Retina (tissue), 1 donor: ENCODE measurements at regions not wholly inside any gene's neighbourhood (a gene's known extent, or its start where the extent isn't known, plus 50 kb on each side); places are given as distances from the start of the nearest gene placed in this dataset.
"Not testable (repeated sequence)": the region's sequence is repeated elsewhere in the genome, so short reads cannot be mapped to it uniquely, and the experiment has no call there.

Experiments
- DNase-seq: peaks from one replicate; pipeline ENCODE4 v3.0.0-alpha.2; 2016

DNA sequence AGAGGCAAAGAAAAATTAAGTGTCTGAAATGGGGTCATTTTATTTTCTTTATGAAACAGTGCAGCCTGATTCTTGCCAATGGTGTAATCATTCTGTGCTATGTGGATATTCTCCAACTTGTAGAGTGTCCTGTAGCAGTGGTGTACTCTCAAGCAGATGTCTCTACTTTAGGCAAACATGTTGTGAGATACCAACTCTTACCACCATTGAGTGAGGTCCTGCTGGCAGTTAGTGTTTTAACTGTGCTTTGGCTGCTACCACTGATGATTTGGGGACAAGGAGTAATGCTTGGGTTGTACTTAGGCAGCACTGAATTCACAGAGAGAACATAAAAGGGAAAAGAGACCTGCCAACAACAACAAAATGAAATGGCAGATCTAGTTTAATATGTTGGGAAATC is 122.5 kb downstream of the APIP start:
- no peak for DNase-seq

DNA sequence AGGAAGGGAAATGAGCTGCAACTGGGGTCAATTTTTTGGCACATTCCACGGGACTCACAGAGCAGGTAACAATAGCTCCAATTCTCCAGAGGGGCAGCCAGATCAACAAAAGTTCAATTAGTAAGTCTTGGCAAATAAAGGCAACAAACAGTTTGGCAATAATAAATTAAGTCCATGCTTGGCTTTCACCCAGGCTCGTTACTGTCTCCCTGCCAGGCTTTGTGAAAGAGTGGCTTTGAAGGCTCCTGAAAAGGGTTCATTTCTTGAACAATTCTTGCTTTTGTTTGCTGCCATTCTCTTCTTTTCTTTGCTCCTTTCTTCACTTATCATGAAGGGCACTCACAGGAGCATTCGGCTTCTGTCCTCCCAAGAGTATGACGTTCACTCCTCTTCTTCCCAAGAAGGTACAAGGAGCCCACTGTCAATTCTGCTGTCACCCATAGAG is 123.3 kb downstream of the APIP start:
- no peak for DNase-seq

DNA sequence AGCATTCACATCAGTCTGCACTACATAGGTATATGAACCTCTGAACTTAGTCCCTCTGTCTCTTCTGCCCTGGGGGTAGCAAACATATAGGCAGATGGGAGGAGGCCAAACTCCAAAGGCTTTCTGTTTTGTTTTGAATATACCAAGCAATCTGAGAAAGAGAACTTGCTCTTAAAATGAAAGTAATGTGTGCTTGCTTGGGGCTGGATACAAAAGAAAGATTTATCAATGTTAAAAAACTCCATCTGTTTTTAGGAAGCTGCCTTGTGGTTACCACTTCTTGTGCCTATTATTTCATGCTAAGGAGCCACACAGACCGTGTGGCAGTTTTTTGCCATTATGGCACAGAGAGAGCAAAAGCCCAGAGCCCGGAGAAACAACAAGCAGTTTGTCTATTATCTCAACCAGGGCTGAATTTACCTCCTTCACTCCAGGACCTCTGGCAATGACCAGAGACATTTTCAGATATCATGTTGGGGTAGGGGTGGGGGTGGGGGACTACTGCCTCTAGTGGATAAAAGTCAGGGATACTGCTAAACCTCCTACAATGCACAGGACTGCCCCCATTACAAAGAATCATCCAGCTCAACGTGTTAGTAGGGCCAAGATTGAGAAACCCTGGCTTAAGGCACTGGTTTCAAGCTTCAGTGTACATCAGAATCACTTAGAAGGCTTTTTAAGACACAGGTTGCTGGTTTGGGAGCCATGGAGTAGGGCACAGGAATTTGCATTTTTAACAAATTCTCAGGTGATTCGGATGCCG is 124.2 kb downstream of the APIP start:
- DNase-seq, result no peak

DNA sequence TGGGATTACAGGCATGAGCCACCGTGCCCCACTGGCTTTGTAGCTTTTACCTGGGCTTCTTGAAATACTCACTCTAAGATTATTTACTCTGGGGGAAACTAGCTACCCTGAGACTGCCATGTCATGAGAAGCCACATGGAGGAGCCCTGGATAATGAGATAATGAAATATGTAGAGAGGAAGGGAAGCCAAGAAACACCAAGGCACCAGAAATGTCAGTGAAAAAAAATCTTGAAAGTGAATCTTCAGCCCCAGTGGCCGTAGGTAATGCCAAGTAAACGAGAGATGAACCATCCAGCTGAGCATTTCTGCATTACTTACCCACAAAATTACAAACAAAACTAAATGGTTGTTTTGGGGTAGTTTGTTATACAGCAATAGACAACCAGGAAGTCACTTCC is 125.6 kb downstream of the APIP start:
- DNase-seq, result no peak

DNA sequence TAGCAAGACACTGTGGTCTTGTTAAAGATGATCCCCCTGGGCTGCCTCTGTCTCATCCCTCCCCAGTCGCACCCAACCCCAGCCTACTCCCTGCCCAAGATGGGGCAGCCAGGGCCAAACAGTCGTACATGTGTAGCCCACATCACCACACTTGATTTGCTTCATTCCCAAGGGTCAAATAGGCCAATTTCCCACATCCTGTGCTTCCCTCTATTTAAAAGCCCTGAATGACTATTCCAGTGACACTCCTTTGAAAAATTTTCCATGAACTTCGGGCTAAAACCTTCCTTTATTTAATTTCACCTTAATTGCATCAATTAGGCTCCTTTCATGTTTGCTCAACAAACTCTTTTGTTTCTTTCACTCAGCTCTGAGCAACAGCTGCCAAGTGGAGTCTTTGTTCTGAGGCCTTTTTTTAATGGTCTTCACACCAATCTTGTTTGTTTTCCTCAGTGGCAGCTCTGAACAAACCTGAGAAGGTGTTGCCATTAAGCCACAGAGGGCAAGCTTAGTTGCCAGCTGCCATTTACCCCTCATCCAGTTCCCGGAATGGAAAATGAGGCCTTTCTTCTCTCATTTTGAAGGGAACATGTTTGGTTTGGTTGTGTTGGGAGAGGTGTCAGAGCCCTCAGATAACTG is 126.9 kb downstream of the APIP start:
- no peak for DNase-seq

DNA sequence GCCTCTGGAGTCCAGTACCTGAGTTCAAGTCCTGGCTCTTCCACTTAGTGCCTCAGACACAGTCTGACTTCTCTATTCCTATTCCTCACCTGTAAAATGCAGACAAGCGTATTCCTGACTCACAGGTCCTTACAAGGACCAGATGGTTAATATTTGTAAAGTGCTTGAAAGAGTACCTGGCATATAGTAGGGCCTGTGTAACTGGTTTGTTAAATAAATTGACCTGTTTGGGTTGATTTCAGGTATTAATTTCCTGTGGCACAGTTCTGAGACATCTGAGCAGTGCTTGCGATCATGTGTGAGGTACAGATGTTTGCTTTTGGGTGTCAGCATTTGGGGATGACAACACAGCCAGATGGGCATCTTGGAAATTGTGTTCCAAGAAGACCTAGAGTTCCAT is 127.5 kb downstream of the APIP start:
- DNase-seq, result no peak

DNA sequence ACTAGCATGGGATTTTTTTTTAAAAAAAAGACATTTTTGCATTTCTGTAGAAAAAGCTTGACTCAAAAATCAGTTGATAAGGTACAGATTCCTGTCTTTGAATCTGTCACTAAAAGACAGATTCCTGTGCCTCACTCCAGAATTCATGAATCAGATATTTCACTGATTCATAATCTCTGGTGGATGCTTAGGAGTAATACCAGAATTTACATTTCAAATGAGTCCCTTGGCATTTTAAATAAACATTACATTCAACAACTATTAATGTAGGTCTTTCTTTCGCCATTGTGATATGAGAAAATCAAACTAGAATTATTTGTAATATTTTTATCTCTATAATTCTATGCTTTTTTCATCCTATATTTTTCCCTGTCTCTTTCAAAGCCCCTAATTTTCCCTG is 128.3 kb downstream of the APIP start:
- DNase-seq, result no peak

DNA sequence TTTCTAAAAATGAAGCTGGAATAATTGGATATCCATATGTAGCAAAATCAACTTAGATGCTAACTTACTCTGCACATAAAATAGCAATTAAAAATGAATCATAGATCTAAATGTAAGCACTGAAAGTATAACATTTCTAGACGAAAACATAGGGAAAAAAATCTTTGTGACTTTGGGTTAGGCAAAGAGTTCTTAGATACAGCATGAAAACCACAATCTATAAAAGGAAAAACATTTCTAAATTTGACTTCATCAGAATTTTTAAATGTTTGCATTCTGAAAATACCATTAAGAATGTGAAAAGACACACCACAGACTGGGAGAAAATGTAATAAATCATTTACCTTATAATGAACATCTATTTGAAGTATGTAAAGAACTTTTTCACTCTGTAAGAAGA is 128.8 kb downstream of the APIP start:
- DNase-seq, result no peak

DNA sequence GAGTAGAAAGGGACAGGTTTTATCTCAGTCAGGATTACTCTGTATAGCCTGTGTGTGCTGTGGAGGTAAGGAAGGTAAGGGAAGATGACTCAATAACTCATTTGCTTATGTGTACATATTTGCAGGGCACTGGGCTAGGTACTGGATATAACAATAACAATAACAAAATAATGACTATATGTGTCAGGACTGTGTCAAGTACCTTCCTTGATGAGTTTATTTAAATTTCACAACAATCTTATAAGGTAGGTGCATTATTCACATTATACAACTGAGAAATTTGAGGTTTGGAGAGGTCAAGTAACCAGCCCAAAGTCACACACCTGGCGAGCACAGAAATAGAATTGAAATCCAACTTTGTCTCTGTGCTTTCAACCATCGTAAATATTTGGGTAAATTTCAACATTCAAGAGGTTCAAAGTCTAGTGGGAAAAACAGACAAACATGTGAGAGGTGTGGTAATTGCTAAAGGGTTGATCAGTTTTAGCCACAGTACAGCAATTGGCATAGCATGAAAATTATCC is 131.8 kb downstream of the APIP start:
- DNase-seq, result no peak

DNA sequence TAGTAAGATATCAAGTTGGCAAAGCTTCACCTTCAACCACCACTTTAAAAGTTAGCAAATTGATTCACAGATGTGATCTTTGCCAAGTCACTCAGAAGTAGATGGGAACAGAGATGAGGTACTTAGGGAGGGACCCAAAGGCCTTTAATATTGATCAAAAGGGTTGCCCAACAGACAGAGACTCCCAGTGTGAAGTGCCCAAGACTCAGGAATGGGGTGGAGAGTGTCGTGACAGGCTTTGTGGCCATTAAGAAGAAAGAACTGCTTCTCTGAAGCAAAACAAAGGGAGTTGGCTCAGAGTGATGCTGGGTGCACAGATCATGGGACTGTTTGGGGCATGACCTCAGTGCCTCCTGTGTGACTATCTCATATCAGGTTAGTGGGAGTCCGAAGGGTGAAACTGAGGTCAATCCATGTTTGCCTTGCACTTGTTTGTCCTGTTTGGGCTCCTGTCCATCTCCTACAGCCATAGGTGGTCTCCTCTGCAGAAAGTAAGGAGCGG is 132.3 kb downstream of the APIP start:
- no peak for DNase-seq

DNA sequence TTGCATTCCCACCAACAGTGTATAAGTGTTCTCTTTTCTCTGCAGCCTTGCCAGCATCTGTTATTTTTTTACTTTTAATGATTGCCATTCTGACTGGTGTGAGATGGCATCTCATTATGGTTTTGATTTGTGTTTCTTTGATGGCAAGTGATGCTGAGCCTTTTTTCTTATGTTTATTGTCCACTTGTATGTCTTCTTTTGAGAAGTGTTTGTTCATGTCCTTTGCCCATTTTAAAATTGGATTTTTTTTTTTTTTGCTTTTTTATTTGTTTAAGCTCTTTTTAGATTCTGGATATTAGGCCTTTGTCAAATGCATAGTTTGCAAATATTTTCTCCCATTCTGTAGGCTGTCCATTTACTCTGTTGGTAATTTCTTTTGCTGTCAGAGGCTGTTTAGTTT is 134.4 kb downstream of the APIP start:
- not testable (repeated sequence) for DNase-seq

DNA sequence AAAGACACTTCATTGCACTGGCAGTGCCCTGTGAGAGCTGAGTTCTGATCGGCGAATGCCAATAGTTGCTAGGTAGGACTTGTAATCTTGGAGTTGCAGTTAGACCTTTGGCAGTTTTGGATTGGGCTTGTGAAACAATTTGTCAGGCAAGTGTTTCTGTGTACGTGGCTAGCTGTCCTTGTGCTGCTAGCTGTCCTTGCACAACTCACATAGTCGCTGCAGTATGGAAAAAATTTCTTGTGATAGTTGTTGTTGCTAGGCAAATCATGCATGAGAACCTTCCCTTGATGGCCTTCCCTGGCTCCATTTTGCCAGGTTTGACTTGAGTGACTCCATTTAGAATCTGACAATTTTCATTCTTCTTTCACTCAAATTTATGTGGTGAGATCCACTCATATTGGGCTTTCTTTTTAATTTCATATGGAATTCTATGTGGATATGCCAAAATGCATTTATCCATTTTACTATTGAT is 140.7 kb downstream of the APIP start:
- no peak for DNase-seq

DNA sequence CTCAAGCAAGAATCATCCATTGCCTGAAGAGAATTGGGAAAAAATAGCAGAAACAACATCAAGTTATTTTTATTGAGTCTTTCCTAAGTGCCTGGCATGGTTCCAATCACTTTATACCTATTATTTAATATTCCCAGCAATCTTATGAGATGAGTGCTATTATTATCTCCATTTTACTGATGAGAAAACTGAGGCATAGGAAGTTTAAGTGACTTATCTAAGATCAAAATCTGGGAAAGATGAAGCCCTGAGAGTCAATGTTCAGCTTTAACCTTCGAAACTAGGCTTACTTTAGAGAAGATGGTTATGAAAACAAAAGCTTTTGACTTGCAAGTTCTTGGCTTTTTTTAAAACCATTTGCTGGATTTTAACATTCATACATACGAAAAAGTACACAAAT is 141.6 kb downstream of the APIP start:
- no peak for DNase-seq

DNA sequence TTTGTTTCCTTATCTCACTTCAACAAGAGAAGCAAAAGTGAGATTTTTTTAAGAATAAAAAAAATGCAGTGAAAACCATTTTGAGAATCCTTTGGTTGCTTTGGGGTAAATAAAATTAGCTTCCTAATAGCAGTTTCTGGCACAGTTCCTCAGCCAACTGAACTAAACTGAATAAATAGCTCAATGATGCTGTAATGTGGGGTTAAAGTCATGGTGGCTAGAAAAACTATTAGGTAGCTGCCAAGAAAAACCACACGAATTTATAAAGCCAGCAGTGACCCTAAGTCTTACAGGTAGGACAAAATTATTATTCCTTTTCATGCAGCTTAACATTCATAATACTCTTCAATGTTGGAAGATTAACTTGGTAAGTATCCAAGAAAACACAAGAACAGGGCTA is 142.4 kb downstream of the APIP start:
- no peak for DNase-seq

DNA sequence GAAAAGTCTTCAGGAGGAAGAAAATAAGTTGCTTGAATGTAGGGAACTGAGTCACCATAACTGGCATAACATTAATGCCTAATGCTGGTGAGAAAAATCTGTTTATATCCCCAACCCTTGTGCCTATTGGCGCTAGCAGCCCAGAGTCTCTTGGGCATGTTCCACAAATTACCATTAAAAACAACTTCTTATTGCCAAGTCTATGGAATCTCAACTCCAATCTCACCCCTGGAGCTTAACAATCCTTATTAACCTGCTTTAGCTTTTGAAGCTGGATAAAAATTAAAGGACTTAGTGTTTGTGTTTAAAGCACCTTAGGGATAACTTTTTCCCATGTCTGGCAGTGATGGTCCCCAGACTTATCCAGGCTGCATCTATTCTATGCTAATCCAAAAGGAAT is 143.0 kb downstream of the APIP start:
- DNase-seq, result no peak

DNA sequence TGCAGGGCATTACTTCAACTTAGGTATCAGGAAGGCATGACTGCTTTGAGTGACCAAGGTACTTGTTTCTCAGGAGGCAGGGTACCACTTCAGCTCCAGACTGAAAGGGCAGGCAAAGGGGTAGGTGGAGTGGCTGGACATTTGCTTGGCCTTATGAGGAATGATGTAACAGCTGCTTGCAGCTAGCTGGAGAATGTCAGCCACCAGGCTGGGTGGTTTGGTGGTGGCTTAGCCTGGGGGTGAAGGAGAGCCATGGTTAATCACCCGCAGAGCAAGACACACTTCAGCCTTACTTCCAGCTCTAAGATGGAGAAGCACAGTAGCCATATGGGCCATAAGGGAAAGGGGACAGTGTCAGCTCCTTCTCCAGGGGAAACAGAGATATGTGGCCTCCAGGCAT is 146.1 kb downstream of the APIP start:
- DNase-seq, result no peak

DNA sequence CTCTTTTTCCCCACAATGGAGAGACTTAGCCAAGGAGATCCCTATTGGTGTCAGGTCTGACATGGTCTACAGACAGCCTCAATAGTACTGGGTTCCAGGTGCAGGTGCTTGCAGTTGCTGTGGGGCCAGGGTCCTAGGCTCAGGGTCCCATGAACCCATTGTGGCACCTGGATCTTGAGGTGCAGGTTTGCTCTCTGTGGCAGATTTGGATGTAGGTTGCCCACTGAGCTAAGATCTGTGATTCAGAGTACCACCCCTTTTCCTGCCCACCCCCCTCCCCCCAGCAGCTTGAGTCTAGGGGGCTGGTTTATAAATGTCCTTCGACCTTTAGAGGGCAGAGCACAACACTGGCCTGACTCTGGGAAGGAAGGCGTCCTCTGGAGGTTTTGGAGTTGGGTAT is 147.0 kb downstream of the APIP start:
- DNase-seq, result no peak

DNA sequence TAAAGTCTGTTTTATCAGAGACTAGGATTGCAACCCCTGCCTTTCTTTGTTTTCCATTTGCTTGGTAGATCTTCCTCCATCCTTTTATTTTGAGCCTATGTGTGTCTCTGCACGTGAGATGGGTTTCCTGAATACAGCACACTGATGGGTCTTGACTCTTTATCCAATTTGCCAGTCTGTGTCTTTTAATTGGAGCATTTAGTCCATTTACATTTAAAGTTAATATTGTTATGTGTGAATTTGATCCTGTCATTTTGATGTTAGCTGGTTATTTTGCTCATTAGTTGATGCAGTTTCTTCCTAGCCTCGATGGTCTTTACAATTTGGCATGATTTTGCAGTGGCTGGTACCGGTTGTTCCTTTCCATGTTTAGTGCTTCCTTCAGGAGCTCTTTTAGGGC is 141.7 kb downstream of the EHF start:
- not testable (repeated sequence) for DNase-seq

DNA sequence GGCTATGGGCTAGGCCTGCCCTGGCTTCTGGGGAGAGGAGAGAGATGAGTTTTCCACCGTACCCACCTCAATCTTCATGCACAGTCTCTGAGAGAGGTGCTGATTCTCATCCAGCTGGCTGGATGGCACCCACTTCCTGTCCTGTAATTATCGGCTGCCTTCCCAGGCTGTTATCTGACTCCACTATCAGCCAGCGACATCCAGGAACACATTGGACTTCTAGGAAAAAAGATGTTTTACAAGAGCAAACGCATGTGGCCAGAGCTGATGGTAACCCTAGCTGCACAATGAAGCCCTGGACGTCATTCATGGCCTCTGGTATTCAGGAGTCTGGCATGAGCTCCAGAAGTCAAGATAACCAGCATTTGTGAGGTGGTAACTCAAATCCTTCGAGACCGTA is 137.4 kb downstream of the EHF start:
- no peak for DNase-seq

DNA sequence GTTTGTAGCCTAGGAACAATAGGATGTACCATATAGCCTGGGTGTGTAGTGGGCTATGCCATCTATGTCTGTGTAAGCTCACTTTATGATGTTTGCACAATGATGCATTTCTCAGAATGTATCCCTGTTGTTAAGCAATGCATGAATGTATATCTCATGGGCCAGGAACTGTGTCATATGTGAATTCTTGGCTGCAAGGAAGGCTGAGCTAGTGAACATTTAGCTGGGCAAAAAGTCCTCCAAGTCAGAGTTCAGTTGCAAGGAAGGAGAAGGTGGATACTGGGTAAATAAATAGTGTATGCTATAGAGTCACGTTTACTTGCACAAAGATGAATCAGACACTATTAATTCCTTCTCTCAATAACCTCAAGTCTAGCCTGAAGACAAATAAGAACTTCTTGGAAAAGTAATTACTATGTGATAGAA is 136.1 kb downstream of the EHF start:
- DNase-seq, result no peak

DNA sequence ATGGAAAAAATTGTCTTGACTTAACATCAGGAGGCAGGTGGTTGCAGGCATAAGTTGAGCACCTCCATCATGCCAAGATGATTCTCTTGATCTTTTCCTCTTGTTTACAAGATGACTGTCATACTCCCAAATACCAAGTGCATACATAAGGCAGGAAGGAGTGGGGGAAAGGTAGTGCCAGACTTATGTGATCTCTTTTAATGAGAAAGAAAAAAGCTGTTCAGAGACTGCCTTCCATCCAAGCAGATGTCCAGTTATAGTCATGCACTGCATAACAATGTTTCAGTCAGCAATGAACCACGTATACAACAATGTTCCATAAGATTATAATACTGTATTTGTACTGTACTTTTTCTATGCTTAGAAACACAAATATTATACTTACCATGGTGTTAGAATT is 135.7 kb downstream of the EHF start:
- DNase-seq, result no peak

DNA sequence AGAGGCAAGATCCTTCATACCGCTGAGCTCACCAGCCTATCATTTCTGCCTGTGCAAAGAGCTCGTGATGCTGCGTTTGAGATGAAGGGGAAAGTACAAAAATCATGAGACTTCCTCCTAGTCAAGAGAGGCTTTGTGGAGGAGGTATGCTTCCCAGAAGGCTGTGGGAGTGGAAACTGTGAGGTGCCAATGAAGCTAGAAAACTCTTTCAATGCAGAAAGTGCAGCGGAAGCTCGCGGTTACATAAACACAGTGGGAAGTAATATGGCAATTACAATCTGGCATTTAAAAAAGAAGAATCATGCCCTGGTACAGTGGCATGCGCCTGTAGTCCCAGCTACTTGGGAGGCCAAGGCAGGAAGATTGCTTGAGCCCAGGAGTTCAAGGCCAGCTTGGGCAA is 134.8 kb downstream of the EHF start:
- no peak for DNase-seq

DNA sequence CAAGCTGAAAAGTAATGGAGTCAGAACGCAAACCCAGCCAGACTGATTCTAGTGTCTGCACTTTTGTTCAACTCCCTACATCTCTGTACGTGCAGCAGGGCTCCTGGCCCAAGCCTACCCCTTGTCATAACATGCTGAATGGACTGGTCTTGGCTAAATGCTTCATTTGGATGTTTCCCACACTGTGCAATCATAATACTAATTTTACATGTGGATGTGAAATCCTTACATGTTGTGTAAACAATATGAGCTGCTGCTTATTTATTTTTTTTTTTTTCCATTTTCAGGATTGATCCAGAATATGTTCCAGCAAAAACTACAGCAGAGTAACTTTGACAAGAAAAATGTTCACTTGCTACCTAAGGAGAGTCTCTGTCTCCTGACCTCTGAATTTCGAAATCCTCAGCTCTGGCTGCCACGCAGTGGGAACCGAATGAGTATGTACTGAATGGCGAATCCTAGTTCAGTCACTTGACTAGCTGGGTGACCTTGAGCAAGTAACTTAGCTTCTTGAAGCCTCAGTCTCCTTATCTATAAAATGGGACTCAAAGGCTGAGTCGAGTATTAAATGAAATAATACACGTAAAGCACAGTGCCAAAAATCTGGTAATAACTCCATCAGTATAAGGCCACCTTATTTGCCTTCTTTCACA is 133.4 kb downstream of the EHF start:
- no peak for DNase-seq
